HG03064 (cell line): ENCODE measurements at regions not wholly inside any gene's neighbourhood (a gene's known extent, or its start where the extent isn't known, plus 50 kb on each side); places are given as distances from the start of the nearest gene placed in this dataset.

Experiments
- ATAC-seq: cut with Tn5 transposase; IDR thresholded peaks from one replicate; pipeline ENCODE4 v1.9.1; 2021; ENCODE audit warnings: low read depth; ENCODE audit not compliant: unreplicated experiment

DNA sequence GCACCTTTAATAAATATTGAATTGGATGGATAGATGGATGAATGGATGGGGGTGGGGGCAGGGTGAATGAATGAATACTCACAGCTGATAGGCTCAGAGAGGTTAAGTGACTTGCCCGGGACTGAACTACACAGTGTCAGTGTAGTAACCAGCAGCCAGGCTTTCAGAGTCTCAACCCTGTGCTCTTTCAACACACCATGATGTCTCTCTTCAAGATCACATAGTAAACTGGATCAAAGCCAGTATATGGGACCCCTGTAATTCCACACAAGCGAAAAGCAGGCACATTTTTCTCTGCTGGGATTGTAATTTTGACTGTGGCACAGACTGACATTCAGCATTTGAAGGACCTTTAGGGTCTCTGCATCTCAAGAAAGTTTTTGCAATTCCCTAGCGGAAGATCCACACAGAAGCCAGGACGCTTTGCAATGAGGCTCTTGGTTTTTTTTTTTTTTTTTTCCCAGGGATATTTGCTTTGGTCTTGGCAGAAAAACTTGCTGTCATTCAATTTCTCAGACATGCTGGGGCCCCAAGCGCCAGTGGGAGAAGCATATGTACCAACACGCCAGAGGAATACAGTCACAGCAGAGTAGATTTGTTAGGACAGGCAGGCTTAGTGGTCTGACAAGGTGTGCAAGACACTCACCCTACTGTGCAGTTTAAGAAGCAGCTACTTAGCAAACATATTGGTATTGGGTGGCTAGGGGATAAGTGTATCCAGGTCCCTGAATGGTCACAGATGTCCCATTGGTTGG lies 213.1 kb upstream of the CAMK1G start:
- no peak for ATAC-seq

DNA sequence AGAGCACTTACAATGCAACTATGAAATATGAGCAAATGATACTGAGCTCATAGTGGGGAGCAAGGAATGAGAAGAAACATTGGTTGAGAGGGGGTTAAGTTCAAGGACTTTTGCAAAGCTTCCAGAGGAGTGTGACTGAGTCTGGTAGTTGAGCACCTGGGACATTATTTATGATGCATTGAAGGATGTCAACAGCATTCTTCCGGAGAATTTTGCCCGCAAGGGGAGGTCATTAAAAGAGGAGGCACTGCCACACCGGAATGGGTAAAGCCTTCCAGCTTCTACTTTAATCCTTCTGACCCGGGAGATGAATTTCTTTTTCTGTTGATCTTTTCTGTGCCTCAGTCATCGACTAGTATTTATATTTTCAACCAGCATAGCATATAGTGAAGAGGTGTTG lies 208.4 kb upstream of the CAMK1G start:
- ATAC-seq, result no peak

DNA sequence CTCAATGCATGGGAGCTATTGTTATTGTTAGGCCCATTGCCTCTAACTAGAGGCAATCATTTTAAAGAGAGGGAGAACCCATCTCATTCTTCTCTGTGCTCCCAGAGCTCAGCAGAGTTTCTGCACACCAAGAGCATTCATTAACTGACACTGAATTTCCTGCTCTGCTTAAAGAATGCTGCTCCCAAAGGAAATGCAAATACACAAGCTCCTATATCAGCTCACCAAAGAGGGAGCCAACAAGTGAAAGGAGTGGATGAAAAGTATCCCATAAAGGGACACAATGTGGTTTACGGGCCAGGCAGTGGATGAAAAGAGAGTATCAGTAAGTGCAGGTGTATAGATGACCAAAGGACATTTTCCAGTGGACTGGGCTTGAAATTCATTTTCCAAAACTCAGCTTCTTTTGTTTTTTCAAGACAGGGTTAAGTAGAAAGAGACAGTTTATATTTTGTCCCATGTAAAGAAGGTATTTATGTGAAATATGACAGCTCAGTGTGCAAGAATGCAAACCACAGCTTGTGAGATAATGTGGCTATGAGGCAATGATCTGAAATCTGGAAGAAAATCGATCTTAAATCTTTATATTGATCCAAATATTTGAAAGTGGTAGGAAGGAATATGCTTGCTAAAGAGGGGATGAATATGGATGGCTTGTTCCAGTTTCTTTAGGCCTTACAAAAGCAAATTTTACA lies 207.7 kb upstream of the CAMK1G start:
- no peak for ATAC-seq

DNA sequence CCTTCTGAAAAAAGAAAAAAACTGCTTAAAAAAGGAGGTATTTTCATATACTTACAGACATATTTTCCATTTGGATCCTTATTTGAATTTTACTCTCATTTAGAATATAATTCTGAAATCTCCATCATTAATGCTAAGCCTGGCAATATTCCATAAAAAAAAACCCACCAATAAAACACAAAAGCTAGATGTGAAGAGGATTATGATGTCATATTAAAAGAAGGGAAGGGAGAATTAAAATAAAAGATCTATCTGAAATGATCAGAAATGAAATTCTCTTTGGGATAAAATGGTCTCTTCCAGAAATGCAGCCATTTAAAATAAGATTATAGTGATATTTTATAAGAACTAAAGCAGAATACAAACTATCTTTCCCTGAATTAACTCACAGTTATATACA lies 206.7 kb upstream of the CAMK1G start:
- ATAC-seq, result no peak

DNA sequence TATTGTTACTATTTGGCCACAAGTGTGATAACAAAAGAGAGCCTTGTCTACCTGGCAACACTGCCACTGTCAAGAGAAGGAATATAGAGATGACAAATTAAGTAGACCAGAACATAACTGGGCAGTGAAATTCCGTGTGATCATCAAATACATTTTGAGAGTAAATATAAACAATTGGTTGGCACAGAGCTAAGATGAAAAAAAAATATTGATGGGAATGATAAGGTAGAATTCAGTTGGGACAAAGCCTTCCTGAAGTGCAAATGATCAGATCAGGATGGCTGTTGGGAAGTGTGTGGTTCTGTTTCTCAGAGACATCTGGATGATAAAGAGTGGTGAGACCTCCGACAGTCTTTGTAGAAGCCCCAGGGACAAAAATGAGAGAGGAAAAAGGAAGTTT lies 205.5 kb upstream of the CAMK1G start:
- ATAC-seq, result no peak

DNA sequence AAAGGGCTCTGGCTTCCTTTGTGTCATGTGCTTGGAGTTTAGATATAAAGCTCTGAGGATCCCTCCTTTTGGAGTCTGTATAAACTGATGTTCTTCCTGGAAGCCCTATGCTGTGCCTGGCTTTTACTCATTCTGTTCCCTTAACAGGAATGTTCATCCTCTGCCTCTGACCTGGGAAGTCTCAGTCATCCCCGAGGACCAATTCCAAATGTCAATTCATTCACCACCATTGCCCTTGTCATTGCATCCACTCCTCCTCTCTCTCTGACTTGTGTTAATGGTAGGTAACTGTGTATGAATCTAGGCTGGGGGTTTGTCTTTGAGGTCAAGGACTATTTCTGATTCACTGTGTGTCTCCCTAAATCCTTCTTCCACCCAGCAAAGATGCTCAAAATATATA lies 204.2 kb upstream of the CAMK1G start:
- no peak for ATAC-seq

DNA sequence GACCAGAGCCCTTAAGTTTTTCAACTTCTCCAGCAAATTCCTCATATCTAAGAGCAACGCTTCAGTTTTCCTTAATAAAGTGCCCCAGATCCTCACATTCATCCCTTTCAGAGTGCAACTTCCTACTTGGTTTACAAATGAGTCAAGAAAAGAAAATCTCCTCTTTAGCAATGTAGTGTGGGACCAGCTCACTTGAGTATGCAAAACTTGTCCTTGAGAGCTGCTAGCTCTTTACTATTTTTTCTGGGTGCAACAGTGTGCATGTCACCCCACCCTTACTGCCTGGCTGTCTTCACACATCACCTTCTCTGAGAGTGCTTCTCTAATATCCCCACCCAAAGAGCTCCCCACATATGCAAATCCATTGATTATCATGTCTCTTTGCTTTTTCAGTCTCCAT lies 203.1 kb upstream of the CAMK1G start:
- no peak for ATAC-seq

DNA sequence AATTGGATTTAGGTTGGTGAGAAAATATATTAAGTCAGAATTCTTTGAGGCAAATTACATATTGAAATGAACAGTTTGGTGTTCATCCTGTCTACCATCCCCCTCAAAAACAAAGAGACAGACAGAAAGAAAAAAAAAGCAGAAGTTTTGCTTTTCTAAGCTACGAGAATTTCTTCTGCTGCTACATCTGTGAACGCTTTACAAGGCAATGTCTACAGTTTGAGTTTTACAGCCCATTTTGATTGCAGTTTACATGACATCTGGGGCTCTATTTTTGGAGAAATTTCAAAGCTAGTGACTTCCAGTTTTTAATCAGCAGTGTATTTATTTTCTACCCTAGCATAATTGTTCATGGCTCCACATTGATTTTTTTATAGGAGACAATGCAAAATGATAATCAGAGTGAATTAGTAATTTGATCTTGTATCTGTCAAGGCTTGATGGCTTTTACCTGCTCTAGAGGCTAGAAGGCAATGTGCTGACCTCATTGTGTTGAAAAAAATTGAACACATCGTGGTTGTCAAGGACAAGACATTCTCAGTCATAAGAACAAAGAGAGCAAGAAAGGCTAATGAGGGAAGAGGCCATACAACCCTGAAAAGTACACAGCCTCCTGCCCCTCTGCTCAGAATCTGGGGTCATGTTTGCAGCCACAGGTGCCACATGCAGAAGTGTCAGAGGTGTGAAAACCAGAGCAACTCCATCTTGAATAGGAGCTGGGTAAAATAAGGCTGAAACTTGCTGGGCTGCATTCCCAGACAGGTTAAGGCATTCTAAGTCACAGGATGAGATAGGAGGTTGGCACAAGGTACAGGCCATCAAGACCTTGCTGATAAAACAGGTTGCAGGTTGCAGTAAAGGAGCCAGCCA lies 201.0 kb upstream of the CAMK1G start:
- ATAC-seq, result no peak

DNA sequence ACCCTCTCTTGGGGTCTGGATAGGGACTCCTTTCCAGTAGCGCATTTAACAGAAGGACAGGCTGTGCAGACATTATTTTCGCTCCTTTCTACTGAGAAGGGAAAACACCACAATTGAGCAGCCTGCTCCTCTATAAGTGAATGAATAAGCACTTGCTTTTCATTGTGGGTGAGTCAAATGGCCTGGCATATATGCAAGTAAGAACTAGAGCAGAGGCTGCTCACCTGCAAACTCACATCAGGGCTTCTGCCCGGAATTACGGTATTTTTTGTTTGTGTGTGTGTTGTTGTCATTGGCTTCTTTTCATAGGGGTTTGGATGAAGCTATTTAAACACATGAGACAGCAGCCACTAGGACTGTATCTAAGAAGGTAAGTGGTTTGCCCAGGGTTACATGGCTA lies 200.1 kb upstream of the CAMK1G start:
- ATAC-seq, result no peak

DNA sequence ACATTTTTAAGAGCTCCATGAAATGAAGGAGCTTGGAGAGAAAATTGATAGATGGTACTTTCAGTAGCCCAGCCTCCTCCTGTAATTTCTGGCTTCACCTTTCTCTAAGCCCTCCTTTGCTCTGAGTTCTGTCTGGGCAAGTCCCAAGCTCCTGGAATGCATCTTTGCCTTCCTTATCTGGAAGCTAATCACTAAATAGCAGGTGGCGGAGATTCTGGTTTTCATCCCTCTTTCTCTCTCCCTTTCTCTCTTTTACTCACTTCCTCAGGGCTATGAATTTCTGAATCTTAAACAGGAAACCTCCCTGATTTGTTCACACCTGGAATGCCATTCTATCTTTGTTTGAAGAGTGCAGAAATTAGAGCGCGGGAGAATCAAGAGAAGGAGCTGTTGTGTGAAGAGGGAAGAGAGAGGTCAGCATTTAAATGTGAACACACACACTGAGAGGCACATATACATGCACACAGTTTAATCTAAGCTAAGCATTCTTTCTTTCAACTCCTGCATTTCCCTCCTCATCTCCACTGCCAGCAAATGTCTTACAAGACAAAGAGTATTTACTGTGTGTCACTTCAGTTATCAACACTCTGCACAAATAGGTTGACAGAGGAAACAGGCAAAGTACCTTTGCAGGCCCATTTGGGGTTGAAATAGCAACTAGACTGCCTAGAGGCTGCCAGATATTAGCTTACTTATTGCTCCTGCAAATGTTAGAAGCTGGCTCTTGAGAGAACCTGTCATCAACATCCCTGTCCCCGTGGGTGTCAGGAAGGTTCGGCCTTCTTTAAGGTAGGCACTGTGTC lies 199.4 kb upstream of the CAMK1G start:
- ATAC-seq, result no peak

DNA sequence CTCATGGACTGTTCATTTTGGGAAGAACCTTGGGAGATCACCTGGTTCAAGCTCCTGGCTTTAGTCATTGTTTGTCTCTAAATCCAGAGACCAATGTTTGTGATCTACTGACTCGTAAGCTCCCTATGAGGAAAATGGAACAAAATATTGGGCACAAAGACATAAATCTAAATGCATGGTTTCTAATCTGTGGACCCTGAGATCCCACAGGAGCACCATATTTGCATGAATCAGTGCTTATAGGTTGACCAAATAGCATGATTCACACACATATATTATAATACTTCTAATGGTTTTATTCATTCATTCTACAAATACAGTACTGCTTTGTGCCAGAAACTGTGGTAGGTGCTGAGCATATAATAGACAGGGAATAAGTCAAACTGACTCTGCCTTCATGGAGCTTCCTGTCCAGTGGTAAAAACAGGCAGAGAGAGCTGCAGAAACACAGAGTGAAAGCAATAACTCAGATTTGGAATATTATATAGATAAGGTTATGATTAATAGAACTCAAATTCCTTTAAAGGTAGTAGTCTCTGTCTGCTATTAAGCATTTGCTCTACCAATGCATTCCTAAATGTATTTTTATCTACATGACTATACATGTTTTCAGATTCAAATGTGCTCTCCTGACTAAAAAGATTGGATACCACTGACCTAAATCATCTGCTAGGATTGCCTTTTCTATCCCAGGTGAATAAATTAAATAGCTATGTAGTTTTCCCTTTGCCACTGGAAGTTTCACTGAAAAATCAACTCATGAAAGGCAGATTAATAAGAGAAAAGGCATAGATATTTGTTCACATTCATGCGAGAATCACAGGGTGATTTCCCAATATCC lies 198.6 kb upstream of the CAMK1G start:
- ATAC-seq, result no peak

DNA sequence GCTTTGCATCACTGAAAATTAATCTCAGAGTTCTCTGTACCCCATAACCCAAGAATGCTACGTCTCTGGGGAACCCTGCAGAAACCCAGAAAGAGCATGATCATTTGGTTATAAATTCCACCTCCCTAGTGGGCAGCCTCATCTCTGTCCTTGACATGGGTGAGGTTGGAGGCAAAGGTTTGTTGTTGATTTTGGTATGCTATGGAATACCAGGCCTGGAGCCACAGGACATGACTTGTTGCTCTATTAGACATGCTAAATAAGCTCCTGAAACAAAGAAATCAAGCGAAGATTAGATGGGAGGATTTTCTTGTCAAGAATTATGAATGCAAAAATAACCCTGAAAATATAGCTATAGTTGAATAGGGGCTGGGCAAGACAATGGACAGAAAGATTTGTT lies 197.4 kb upstream of the CAMK1G start:
- no peak for ATAC-seq

DNA sequence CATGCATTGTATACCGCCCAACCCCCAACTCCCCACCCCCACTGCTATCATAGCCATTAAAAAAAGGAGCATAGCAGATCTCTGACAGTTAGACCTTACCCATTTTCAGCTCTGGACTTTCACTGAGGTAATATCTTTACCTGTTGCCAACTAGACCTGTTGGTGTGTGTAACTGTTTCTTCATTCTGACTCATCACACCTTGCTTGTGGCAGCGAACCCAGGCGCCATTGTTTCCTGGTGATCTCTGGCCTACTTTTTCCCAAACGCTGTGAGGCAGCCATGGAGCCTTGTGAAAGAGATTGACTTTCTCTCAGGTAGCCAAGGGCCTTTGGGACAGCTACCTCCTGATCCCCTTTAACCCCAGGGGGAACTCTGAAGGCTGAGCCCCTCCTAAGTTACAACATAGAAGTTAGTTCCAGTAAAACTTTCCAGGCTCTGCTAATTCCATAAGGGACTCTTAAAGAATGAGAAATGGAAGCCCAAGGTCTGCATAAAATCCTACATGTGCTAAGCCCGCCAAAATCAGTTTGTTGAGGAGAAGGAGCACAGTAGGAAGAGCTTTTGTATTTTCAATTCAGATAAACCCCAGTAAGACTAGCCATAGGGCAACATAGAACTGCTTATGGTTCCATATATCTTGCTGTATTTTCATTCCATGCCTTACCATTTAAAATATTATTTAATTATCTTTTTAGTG lies 196.1 kb upstream of the CAMK1G start:
- ATAC-seq, result no peak

DNA sequence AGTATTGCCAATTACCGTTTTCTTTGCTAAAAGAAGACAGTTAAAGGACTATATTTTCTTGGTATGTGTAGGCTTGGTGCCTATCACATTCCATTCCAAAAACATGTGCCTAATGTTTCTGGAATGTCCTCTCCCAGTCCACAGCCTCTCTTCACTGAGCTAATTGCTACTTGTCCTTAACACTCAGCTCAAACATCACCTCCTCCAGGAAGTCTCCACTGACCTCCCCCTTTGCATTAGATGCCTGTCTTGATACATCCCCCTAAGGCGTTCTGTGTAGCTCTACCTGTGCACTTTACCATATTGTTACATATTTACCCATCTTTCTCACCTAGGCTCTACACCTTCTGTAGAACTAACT lies 195.6 kb upstream of the CAMK1G start:
- ATAC-seq, result no peak

DNA sequence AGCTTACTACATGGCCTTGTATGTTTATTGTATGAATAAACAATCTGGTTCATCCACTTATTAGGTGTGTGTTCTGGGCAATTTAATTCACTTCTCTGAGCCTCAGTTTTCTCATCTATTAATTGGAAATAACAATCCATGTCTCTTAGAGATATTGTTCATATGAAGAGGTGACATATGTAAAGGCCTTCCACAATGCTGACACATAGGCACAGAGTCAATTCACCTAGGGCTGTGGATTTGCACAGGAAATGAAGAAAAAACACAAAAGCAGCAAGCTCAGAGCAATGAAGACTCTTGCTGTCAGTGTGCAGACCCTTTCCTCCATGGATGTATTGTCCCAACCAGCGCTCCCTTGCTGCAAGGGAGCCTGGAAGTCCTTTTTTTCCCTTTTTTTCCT lies 195.2 kb upstream of the CAMK1G start:
- no peak for ATAC-seq

DNA sequence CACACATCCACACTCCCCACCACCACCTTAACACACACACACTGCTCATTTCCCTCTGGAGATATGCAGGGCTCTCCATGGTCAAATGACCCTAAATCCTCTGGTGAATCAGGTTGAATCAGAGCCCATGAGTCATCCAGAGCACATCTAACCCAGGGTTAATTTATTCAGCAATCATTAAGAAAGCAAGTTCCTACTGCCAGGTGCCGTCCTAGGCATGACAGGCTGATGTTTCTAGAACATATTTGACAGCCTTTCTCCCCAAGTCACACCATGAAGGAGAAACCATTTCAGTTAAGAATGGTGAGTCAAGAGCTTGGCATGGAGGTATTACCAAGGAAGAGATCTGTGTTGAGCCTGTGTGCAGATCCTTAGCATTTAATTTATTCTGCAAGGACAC lies 194.3 kb upstream of the CAMK1G start:
- ATAC-seq, result no peak

DNA sequence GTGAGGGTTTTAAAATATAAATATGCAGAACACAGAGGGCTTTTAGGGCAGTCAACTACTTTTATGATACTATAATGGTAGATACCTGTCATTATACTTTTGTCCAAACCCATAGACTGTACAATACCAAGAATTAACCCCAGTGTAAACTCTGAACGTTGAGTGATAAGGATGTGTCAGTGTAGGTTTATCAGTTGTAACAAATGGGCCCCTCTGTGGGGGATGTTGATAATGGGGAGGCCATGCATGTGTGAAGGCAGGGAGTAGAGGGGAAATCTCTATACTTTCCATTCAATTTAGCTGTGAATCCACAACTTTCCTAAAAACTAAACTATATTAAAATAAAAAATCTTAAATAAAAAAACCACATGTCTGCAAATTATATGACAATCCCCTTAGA lies 193.5 kb upstream of the CAMK1G start:
- ATAC-seq, result no peak

DNA sequence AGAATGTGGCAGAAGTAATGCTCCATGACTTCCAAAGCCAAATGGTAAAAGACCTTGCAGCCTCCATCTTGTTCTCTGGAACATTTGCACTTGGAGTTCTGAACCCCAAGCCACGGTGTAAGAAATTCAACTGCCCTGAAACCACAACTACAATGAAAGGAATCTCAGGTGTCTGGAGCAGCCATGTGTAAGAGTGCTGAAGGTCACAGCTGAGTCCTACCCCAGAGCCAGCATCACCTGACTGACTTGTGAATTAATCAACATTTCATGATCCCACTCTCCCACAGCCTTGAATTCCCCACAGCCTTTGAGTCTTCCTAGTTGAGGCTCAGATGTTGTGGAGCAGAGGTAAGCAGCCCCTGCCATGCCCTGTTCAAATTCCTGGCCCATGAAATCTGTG lies 192.8 kb upstream of the CAMK1G start:
- ATAC-seq, result no peak

DNA sequence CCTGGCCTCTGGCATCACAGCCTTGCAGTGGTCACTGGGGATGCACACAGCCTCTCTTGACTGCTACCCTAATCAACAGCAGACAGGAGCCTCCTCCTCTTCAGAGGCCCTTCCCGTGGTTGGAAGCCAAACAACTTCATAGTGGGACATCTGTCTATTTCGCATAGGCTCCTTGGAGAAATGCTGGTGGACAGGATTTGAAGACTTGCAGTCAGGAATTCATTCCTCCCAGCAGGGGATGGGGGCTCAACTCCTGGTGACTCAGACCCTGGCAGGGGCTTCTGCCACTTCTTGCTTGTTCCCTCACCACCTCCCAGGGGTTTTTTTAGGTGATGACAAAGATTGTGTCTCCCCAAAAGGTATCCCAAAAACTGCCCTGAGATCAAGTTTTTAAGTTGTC lies 191.7 kb upstream of the CAMK1G start:
- ATAC-seq, result no peak
